SK-N-SH (cell line): ENCODE measurements at regions not wholly inside any gene's neighbourhood (a gene's known extent, or its start where the extent isn't known, plus 50 kb on each side); places are given as distances from the start of the nearest gene placed in this dataset.

Experiments
- CTCF ChIA-PET: fragments of 300-600, 350-600 bp; formaldehyde crosslinking; extraction: SDS; loops from one replicate; lab custom pipeline; 2021; lab: Yijun Ruan, JAX
- POLR2A ChIA-PET: fragments of 350-600 bp; sonication (Branson Sonifier 250); formaldehyde crosslinking; extraction: SDS; loops from one replicate; lab custom pipeline; 2020; ENCODE audit warnings: antibody characterized with exemption, inconsistent platforms; lab: Yijun Ruan, JAX
- DNase-seq: peaks from one replicate; pipeline ENCODE4 v3.0.0; 2012
- H2AFZ ChIP-seq: fragments of 200-600 bp; sonication (generic); 2 replicates; pipeline ENCODE4 v1.8.1; 2016; ENCODE audit warnings: antibody characterized with exemption, mild to moderate bottlenecking, low read depth
- H3F3A ChIP-seq: fragments of 200-600 bp; sonication (generic); replicated peaks from 2 replicates; pipeline ENCODE3; 2016; ENCODE audit warnings: antibody characterized with exemption, mild to moderate bottlenecking; ENCODE audit not compliant: insufficient read depth
- H3K27ac ChIP-seq, 2 experiments: fragments of 200-500 bp in 1 of 2; fragments of 200-600 bp in 1 of 2; sonication (Bioruptor generic) in 1 of 2; sonication (generic), shearing (Covaris generic) in 1 of 2; 2 replicates each; pipeline versions ENCODE4 v1.5.1 to v1.6.1; 2014 to 2016; ENCODE audit warnings: low read depth in 2 of 2, inconsistent platforms in 1 of 2, low read length in 1 of 2, mild to moderate bottlenecking in 1 of 2, mixed read lengths in 1 of 2
- H3K27me3 ChIP-seq: fragments of 200-600 bp; sonication (generic), shearing (Covaris generic); 2 replicates; pipeline ENCODE4 v1.6.1; 2016; ENCODE audit warnings: mixed run types; ENCODE audit not compliant: insufficient read depth
- H3K36me3 ChIP-seq, 2 experiments: fragments of 200-500 bp in 1 of 2; fragments of 200-600 bp in 1 of 2; sonication (Bioruptor generic) in 1 of 2; sonication (generic) in 1 of 2; replicated peaks in 1 of 2; 2 replicates each; pipeline versions ENCODE3 to v1.5.1; 2014 to 2016; ENCODE audit warnings: low read length in 1 of 2, mild to moderate bottlenecking in 1 of 2; ENCODE audit not compliant: insufficient read depth in 2 of 2, control insufficient read depth in 1 of 2
- H3K4me1 ChIP-seq, 2 experiments: fragments of 200-500 bp in 1 of 2; fragments of 200-600 bp in 1 of 2; sonication (Bioruptor generic) in 1 of 2; sonication (generic), shearing (Covaris generic) in 1 of 2; 2 replicates each; pipeline versions ENCODE4 v1.5.1 to v1.6.1; 2014 to 2016; ENCODE audit warnings: low read depth in 1 of 2, low read length in 1 of 2, mixed run types in 1 of 2; ENCODE audit not compliant: insufficient read depth in 2 of 2, control insufficient read depth in 1 of 2
- H3K4me2 ChIP-seq: fragments of 200-600 bp; sonication (generic), shearing (Covaris generic); 2 replicates; pipeline ENCODE4 v1.6.1; 2017; ENCODE audit warnings: mixed run types
- H3K4me3 ChIP-seq, 2 experiments: fragments of 200-500 bp in 1 of 2; fragments of 200-600 bp in 1 of 2; sonication (Bioruptor generic) in 1 of 2; sonication (generic), shearing (Covaris generic) in 1 of 2; 2 replicates each; pipeline versions ENCODE4 v1.5.1 to v1.8.1; 2014 to 2016; ENCODE audit warnings: low read depth in 2 of 2, inconsistent platforms in 1 of 2, low read length in 1 of 2, mild to moderate bottlenecking in 1 of 2, mixed read lengths in 1 of 2, moderate library complexity in 1 of 2
- H3K79me2 ChIP-seq: fragments of 200-600 bp; sonication (generic); 2 replicates; pipeline ENCODE4 v1.8.1; 2017; ENCODE audit warnings: mild to moderate bottlenecking; ENCODE audit not compliant: insufficient read depth
- H3K9ac ChIP-seq: fragments of 200-600 bp; sonication (generic); 2 replicates; pipeline ENCODE4 v1.6.1; 2017; ENCODE audit warnings: mixed run types
- H3K9me2 ChIP-seq: fragments of 200-600 bp; sonication (generic); 2 replicates; pipeline ENCODE4 v1.6.1; 2017; ENCODE audit warnings: mixed run types
- H3K9me3 ChIP-seq: fragments of 200-600 bp; sonication (generic); 2 replicates; pipeline ENCODE4 v1.6.1; 2017; ENCODE audit warnings: mixed run types, mild to moderate bottlenecking, moderate library complexity
- H4K20me1 ChIP-seq: fragments of 200-600 bp; sonication (generic); 2 replicates; pipeline ENCODE4 v1.6.1; 2017; ENCODE audit warnings: mild to moderate bottlenecking, mixed run types; ENCODE audit not compliant: insufficient read depth
- EP300 ChIP-seq, 2 experiments: IDR thresholded peaks; 2 replicates each; pipeline versions ENCODE4 v1.4.0 to v1.6.1; 2012; ENCODE audit warnings: borderline replicate concordance in 1 of 2, low read depth in 1 of 2, low read length in 1 of 2
- GATA2 ChIP-seq: sonication (generic); formaldehyde crosslinking; IDR thresholded peaks from 2 replicates; pipeline ENCODE4 v1.5.0; 2020; ENCODE audit warnings: mild to moderate bottlenecking, missing genetic modification reagents
- NRF1 ChIP-seq: IDR thresholded peaks from 2 replicates; pipeline ENCODE4 v1.6.1; 2012; ENCODE audit warnings: low read depth, mild to moderate bottlenecking, low read length
- POLR2AphosphoS5 ChIP-seq: IDR thresholded peaks from 2 replicates; pipeline ENCODE4 v1.6.1; 2012; ENCODE audit warnings: low read depth, low read length
- RAD21 ChIP-seq: IDR thresholded peaks from 2 replicates; pipeline ENCODE4 v1.6.1; 2012; ENCODE audit warnings: mild to moderate bottlenecking, low read length
- REST ChIP-seq: IDR thresholded peaks from 2 replicates; pipeline ENCODE4 v1.6.1; 2012; ENCODE audit warnings: mild to moderate bottlenecking, low read depth, low read length, moderate library complexity
- RFX5 ChIP-seq: IDR thresholded peaks from 2 replicates; pipeline ENCODE4 v1.6.1; 2012; ENCODE audit warnings: mild to moderate bottlenecking, improper control_type of control experiment, low read length
- RXRA ChIP-seq: IDR thresholded peaks from 2 replicates; pipeline ENCODE4 v1.4.0; 2012; ENCODE audit warnings: low read depth, mild to moderate bottlenecking, borderline replicate concordance
- YY1 ChIP-seq: IDR thresholded peaks from 2 replicates; pipeline ENCODE4 v1.4.0; 2012; ENCODE audit warnings: low read depth, mild to moderate bottlenecking
- WGBS: methylation state at CpG from one replicate; pipeline ENCODE4 v1.1.6; 2017; ENCODE audit warnings: low lambda C conversion rate; 5-methylcytosine and 5-hydroxymethylcytosine counted together
- TF ChIP-seq, protein P1 (sequence below): IDR thresholded peaks from 2 replicates; pipeline ENCODE4; 2012
- TF ChIP-seq, protein P2 (sequence below): fragments of 150-350 bp; IDR thresholded peaks from 2 replicates; pipeline ENCODE4 v1.6.1; 2016; ENCODE audit warnings: mild to moderate bottlenecking, low read depth, low read length

- TF ChIP-seq REST: no peak
- no peak for TF ChIP-seq YY1
- no peak for TF ChIP-seq NRF1
Observed at GRCh38 chr4:32226733-32227132, 1506.6 kb downstream of the PCDH7 start (continued).

- Histone ChIP-seq H2AFZ (no peak overlapping the region), H3K79me2 (no peaks in the 10 kb centered on the region), H3K27me3 (no peaks in the 10 kb centered on the region), H3K9me3 (no peaks in the 10 kb centered on the region), H3K4me1 (no peaks in the 10 kb centered on the region), H3K4me3 (no peak overlapping the region), H3K4me2 (no peak overlapping the region), H3K36me3 (no peaks in the 10 kb centered on the region), H3K9ac (no peak overlapping the region), H3F3A (no peaks in the 10 kb centered on the region), H4K20me1 (no peaks in the 10 kb centered on the region), H3K9me2 (no peaks in the 10 kb centered on the region), H3K27ac (no peak overlapping the region)
- no peak for TF ChIP-seq GATA2
- 40% methylated on average over 3 of the region's 3 CpGs for WGBS
- ChIA-PET POLR2A (no interaction called here), CTCF (no interaction called here)
- DNase-seq: no peak
Observed at GRCh38 chr4:32243926-32244325, 1523.8 kb downstream of the PCDH7 start.

- no peak for TF ChIP-seq POLR2AphosphoS5
- TF ChIP-seq EP300 (IDR thresholded peaks at IDR 0.05; ENCODE audit: borderline replicate concordance in 1 of 2, low read depth in 1 of 2, low read length in 1 of 2): no peak
- TF ChIP-seq RXRA: no peak
- Histone ChIP-seq H3K4me2 (no peak overlapping the region), H4K20me1 (no peaks in the 10 kb centered on the region), H3K4me3 (no peak overlapping the region), H3K4me1 (no peaks in the 10 kb centered on the region), H3F3A (no peaks in the 10 kb centered on the region), H3K36me3 (no peaks in the 10 kb centered on the region), H3K9me3 (no peaks in the 10 kb centered on the region), H2AFZ (no peak overlapping the region), H3K9ac (no peak overlapping the region), H3K27me3 (no peaks in the 10 kb centered on the region), H3K79me2 (no peaks in the 10 kb centered on the region), H3K27ac (no peak overlapping the region), H3K9me2 (no peaks in the 10 kb centered on the region)
- no peak for DNase-seq
- CTCF ChIA-PET: no interaction called here
- POLR2A ChIA-PET: no interaction called here
- 5% methylated on average over 2 of the region's 2 CpGs for WGBS
Observed at GRCh38 chr4:32249040-32249439, 1528.9 kb downstream of the PCDH7 start.

DNA sequence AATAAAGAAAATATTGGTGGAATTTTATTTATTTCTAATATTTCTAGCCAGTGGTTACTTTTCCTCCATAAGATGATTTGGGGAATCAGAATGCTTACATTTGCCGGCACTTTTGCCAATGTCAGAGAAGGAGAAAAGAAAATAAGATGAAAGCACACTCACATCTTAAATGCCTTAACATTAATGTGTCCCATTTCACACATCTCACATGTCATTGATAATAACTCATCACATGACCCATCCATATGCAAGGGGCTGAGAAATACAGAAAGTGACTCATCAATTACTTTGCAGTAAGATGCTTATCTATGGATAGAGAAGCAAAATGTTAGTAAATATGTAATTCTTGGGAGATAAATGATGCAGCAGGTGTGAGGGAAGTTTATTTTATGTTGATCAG is 1531.0 kb downstream of the PCDH7 start:
- Histone ChIP-seq H3K27ac (no peak overlapping the region), H3K79me2 (no peaks in the 10 kb centered on the region), H3K4me1 (no peaks in the 10 kb centered on the region), H4K20me1 (no peaks in the 10 kb centered on the region), H3K9me2 (no peaks in the 10 kb centered on the region), H3K4me3 (no peak overlapping the region), H3F3A (no peaks in the 10 kb centered on the region), H3K9ac (no peak overlapping the region), H3K36me3 (no peaks in the 10 kb centered on the region), H3K4me2 (no peak overlapping the region), H2AFZ (no peak overlapping the region), H3K9me3 (no peaks in the 10 kb centered on the region), H3K27me3 (no peaks in the 10 kb centered on the region)
- DNase-seq: no peak
- WGBS: 70% methylated on average over 1 of the region's 1 CpG
- POLR2A ChIA-PET: no interaction called here
- CTCF ChIA-PET: no interaction called here
- no peak for TF ChIP-seq RFX5
- no peak for TF ChIP-seq RAD21
- no peak for TF ChIP-seq REST
- TF ChIP-seq GATA2: no peak
- TF ChIP-seq, protein P1, sequence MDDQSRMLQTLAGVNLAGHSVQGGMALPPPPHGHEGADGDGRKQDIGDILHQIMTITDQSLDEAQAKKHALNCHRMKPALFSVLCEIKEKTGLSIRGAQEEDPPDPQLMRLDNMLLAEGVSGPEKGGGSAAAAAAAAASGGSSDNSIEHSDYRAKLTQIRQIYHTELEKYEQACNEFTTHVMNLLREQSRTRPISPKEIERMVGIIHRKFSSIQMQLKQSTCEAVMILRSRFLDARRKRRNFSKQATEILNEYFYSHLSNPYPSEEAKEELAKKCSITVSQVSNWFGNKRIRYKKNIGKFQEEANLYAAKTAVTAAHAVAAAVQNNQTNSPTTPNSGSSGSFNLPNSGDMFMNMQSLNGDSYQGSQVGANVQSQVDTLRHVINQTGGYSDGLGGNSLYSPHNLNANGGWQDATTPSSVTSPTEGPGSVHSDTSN: no peak
- no peak for TF ChIP-seq NRF1
- TF ChIP-seq, protein P2, sequence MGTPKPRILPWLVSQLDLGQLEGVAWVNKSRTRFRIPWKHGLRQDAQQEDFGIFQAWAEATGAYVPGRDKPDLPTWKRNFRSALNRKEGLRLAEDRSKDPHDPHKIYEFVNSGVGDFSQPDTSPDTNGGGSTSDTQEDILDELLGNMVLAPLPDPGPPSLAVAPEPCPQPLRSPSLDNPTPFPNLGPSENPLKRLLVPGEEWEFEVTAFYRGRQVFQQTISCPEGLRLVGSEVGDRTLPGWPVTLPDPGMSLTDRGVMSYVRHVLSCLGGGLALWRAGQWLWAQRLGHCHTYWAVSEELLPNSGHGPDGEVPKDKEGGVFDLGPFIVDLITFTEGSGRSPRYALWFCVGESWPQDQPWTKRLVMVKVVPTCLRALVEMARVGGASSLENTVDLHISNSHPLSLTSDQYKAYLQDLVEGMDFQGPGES: no peak
